GM23338 (cell line): ENCODE measurements at regions not wholly inside any gene's neighbourhood (a gene's known extent, or its start where the extent isn't known, plus 50 kb on each side); places are given as distances from the start of the nearest gene placed in this dataset.

Source experiments
- ATAC-seq: fragments of 200-7000 bp; cut with Tn5 transposase; 3 replicates; pipeline ENCODE4 v1.9.1; 2020
- DNase-seq: peaks from one replicate; pipeline ENCODE4 v3.0.0-alpha.2; 2015; ENCODE audit warnings: low spot score
- H2AFZ ChIP-seq: fragments of 200-600 bp; sonication (generic); 2 replicates; pipeline ENCODE4 v1.8.0; 2016; ENCODE audit warnings: antibody characterized with exemption, mild to moderate bottlenecking, moderate library complexity
- H3F3A ChIP-seq: fragments of 200-600 bp; sonication (generic); replicated peaks from 2 replicates; pipeline ENCODE4 v1.8.0; 2017; ENCODE audit warnings: antibody characterized with exemption, mixed run types, low read depth
- H3K27ac ChIP-seq: fragments of 200-600 bp; sonication (generic); 2 replicates; pipeline ENCODE4 v1.6.1; 2016; ENCODE audit warnings: low read depth
- H3K27me3 ChIP-seq: fragments of 200-600 bp; sonication (generic); 2 replicates; pipeline ENCODE4 v1.8.0; 2016; ENCODE audit warnings: mild to moderate bottlenecking, mixed run types, moderate library complexity; ENCODE audit not compliant: insufficient read depth
- H3K36me3 ChIP-seq: fragments of 200-600 bp; sonication (generic); 2 replicates; pipeline ENCODE4 v1.8.0; 2016; ENCODE audit warnings: mild to moderate bottlenecking; ENCODE audit not compliant: insufficient read depth
- H3K4me1 ChIP-seq: fragments of 200-600 bp; sonication (generic); 2 replicates; pipeline ENCODE4 v1.8.0; 2016; ENCODE audit warnings: mild to moderate bottlenecking, moderate library complexity; ENCODE audit not compliant: insufficient read depth
- H3K4me2 ChIP-seq: fragments of 200-600 bp; sonication (generic); 2 replicates; pipeline ENCODE4 v1.7.1; 2017; ENCODE audit warnings: mixed run types
- H3K4me3 ChIP-seq: fragments of 200-600 bp; sonication (generic); 2 replicates; pipeline ENCODE4 v1.6.1; 2016; ENCODE audit warnings: mixed run types
- H3K79me2 ChIP-seq: fragments of 200-600 bp; sonication (generic); replicated peaks from 2 replicates; pipeline ENCODE4 v1.8.0; 2017; ENCODE audit warnings: mild to moderate bottlenecking; ENCODE audit not compliant: insufficient read depth
- H3K9me2 ChIP-seq: fragments of 200-600 bp; sonication (generic); 2 replicates; pipeline ENCODE4 v1.8.0; 2017; ENCODE audit not compliant: insufficient read depth
- H4K20me1 ChIP-seq: fragments of 200-600 bp; sonication (generic); replicated peaks from 2 replicates; pipeline ENCODE4 v1.8.0; 2017; ENCODE audit warnings: mild to moderate bottlenecking; ENCODE audit not compliant: insufficient read depth
- H3K27ac Mint-ChIP-seq: 2 replicates; pipeline ENCODE4 v1.8.0; 2020; ENCODE audit warnings: inconsistent platforms, mild to moderate bottlenecking, moderate library complexity, mixed read lengths
- H3K27me3 Mint-ChIP-seq: 3 replicates; pipeline ENCODE4 v1.8.0; 2022; ENCODE audit warnings: low read depth, mild to moderate bottlenecking, moderate library complexity, mixed read lengths, inconsistent platforms; ENCODE audit not compliant: insufficient read depth, poor library complexity
- H3K36me3 Mint-ChIP-seq: 3 replicates; pipeline ENCODE4 v1.8.0; 2021; ENCODE audit warnings: low read depth, mild to moderate bottlenecking, inconsistent platforms, moderate library complexity, mixed read lengths
- H3K4me1 Mint-ChIP-seq: 3 replicates; pipeline ENCODE4 v1.8.0; 2020; ENCODE audit warnings: mild to moderate bottlenecking, inconsistent platforms, mixed read lengths
- H3K4me3 Mint-ChIP-seq: 3 replicates; pipeline ENCODE4 v1.8.0; 2021; ENCODE audit warnings: moderate library complexity, mild to moderate bottlenecking, inconsistent platforms, mixed read lengths
- H3K9me3 Mint-ChIP-seq: 3 replicates; pipeline ENCODE4 v1.8.0; 2020; ENCODE audit warnings: moderate library complexity, mild to moderate bottlenecking, inconsistent platforms, mixed read lengths
- CREB1 ChIP-seq: fragments of 250-450 bp; sonication (Bioruptor Pico); IDR thresholded peaks from 2 replicates; pipeline ENCODE4 v1.5.0; 2020; ENCODE audit warnings: low read depth, mild to moderate bottlenecking, moderate library complexity
- CTCF ChIP-seq, 2 experiments: fragments of 200-600 bp in 1 of 2; sonication (generic) in 1 of 2; conservative IDR thresholded peaks; 2 replicates each; pipeline versions ENCODE4 v1.5.1 to v1.6.1; 2016 to 2017; ENCODE audit warnings: antibody characterized with exemption in 2 of 2, low read depth in 2 of 2, mild to moderate bottlenecking in 2 of 2, moderate library complexity in 1 of 2
- ETS1 ChIP-seq: IDR thresholded peaks from 2 replicates; pipeline ENCODE4 v1.6.1; 2016; ENCODE audit warnings: antibody characterized with exemption
- EZH2 ChIP-seq: fragments of 200-600 bp; sonication (generic); IDR thresholded peaks from one replicate; pipeline ENCODE4 v1.8.0; 2017; ENCODE audit warnings: antibody characterized with exemption, mild to moderate bottlenecking, low read depth; ENCODE audit not compliant: unreplicated experiment
- EZH2phosphoT487 ChIP-seq: fragments of 200-600 bp; sonication (generic); IDR thresholded peaks from one replicate; pipeline ENCODE4 v1.8.1; 2018; ENCODE audit warnings: antibody characterized with exemption; ENCODE audit not compliant: unreplicated experiment
- JUNB ChIP-seq: IDR thresholded peaks from one replicate; pipeline ENCODE4 v1.6.1; 2016; ENCODE audit warnings: antibody characterized with exemption; ENCODE audit not compliant: unreplicated experiment
- NANOG ChIP-seq: IDR thresholded peaks from 2 replicates; pipeline ENCODE4 v1.6.1; 2016; ENCODE audit warnings: antibody characterized with exemption, borderline replicate concordance
- POLR2AphosphoS5 ChIP-seq: IDR thresholded peaks from 2 replicates; pipeline ENCODE4 v1.6.1; 2016; ENCODE audit warnings: antibody characterized with exemption, low read depth
- REST ChIP-seq: IDR thresholded peaks from one replicate; pipeline ENCODE4 v1.6.1; 2018; ENCODE audit warnings: antibody characterized with exemption; ENCODE audit not compliant: unreplicated experiment
- STAT1 ChIP-seq: IDR thresholded peaks from one replicate; pipeline ENCODE4 v1.6.1; 2016; ENCODE audit warnings: antibody characterized with exemption; ENCODE audit not compliant: unreplicated experiment
- ZNF114 ChIP-seq: fragments of 250-450 bp; sonication (Bioruptor Pico); IDR thresholded peaks from 2 replicates; pipeline ENCODE4 v1.5.0; 2020; ENCODE audit warnings: mild to moderate bottlenecking, moderate library complexity
- ZNF331 ChIP-seq: fragments of 250-450 bp; sonication (Bioruptor Pico); IDR thresholded peaks from 2 replicates; pipeline ENCODE4 v1.5.0; 2020; ENCODE audit warnings: low read depth, mild to moderate bottlenecking, moderate library complexity
- ZNF462 ChIP-seq: fragments of 250-450 bp; sonication (Bioruptor Pico); IDR thresholded peaks from 2 replicates; pipeline ENCODE4 v1.5.0; 2020; ENCODE audit warnings: mild to moderate bottlenecking, moderate library complexity

- Histone ChIP-seq H3K36me3 (no peaks in the 10 kb centered on the region), H3K4me1 (no peaks in the 10 kb centered on the region), H3K27ac (no peak overlapping the region), H3K27me3 (no peaks in the 10 kb centered on the region), H3K9me2 (peaks cover 4% of the 10 kb centered on the region; the same call in 1 of the 2 replicates), H3K79me2 (no peaks in the 10 kb centered on the region), H2AFZ (no peak overlapping the region), H3K4me2 (no peak overlapping the region), H3K4me3 (no peak overlapping the region), H4K20me1 (no peaks in the 10 kb centered on the region), H3F3A (no peaks in the 10 kb centered on the region)
- Mint-ChIP-seq H3K9me3 (no peaks in the 10 kb centered on the region), H3K27ac (no peak overlapping the region), H3K4me1 (no peaks in the 10 kb centered on the region), H3K4me3 (no peak overlapping the region), H3K27me3 (peaks cover 8% of the 10 kb centered on the region), H3K36me3 (no peaks in the 10 kb centered on the region)
- DNase-seq (no peak), ATAC-seq (no peak)
- TF ChIP-seq STAT1 = no peak
- TF ChIP-seq CTCF (conservative IDR thresholded peaks at IDR 0.05; ENCODE audit: low read depth in 2 of 2) = no peak
- no peak for TF ChIP-seq CREB1 (CRISPR knock-in tag)
- TF ChIP-seq NANOG = no peak
- TF ChIP-seq ZNF114 (CRISPR knock-in tag) = no peak
- no peak for TF ChIP-seq EZH2
- no peak for TF ChIP-seq REST
- TF ChIP-seq POLR2AphosphoS5 = no peak
- no peak for TF ChIP-seq ZNF462 (CRISPR knock-in tag)
- TF ChIP-seq ZNF331 (CRISPR knock-in tag) = no peak
- no peak for TF ChIP-seq EZH2phosphoT487
- TF ChIP-seq ETS1 = no peak
- no peak for TF ChIP-seq JUNB
Observed at GRCh38 chr6:87807475-87807874, 105.4 kb upstream of the AKIRIN2 start.
